HFF-Myc (cell line): ENCODE measurements at regions not wholly inside any gene's neighbourhood (a gene's known extent, or its start where the extent isn't known, plus 50 kb on each side); places are given as distances from the start of the nearest gene placed in this dataset.

ENCODE experiments used
- DNase-seq: peaks from one replicate; pipeline ENCODE4 v3.0.0-alpha.2; 2011; ENCODE audit warnings: low read depth; ENCODE audit errors: extremely low read depth
- H3K4me3 ChIP-seq: replicated peaks from 2 replicates; pipeline ENCODE4 v1.5.1; 2011; ENCODE audit warnings: low read depth, mild to moderate bottlenecking, control low read depth, low read length
- TF ChIP-seq, protein P1 (sequence below): IDR thresholded peaks from 2 replicates; pipeline ENCODE4 v1.5.1; 2012; ENCODE audit warnings: mild to moderate bottlenecking, low read depth, low read length, control low read depth; ENCODE audit errors: missing control alignments

DNA sequence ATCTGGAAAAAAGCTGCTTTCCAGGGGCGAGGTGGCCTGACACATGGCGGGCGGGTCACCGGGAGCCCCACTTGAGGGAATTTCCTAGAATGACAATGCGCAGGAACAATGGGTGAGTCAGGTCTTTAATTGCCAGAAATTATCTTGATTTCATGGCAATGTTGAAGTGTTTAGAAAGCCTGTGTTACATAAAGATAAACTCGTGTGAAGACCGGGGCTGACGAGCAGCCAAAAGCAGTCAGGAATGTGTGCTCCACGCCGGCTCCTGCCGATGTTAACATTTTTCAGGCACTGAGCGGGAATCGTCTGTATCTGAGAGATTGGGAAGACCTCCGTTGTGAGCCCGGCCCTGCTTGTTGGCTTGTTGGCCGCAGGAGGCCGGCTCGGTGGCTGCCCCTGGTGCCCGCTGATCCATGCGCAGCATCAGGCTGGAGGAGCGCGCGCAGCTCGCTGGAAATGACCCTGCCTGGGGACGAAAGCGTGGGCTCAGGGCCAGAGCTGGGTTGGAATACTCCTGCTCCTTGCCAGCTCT lies 353.1 kb downstream of the FOXL1 start:
- H3K4me3 ChIP-seq: no peak overlapping the region
- TF ChIP-seq, protein P1, sequence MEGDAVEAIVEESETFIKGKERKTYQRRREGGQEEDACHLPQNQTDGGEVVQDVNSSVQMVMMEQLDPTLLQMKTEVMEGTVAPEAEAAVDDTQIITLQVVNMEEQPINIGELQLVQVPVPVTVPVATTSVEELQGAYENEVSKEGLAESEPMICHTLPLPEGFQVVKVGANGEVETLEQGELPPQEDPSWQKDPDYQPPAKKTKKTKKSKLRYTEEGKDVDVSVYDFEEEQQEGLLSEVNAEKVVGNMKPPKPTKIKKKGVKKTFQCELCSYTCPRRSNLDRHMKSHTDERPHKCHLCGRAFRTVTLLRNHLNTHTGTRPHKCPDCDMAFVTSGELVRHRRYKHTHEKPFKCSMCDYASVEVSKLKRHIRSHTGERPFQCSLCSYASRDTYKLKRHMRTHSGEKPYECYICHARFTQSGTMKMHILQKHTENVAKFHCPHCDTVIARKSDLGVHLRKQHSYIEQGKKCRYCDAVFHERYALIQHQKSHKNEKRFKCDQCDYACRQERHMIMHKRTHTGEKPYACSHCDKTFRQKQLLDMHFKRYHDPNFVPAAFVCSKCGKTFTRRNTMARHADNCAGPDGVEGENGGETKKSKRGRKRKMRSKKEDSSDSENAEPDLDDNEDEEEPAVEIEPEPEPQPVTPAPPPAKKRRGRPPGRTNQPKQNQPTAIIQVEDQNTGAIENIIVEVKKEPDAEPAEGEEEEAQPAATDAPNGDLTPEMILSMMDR: no peak
- no peak for DNase-seq

DNA sequence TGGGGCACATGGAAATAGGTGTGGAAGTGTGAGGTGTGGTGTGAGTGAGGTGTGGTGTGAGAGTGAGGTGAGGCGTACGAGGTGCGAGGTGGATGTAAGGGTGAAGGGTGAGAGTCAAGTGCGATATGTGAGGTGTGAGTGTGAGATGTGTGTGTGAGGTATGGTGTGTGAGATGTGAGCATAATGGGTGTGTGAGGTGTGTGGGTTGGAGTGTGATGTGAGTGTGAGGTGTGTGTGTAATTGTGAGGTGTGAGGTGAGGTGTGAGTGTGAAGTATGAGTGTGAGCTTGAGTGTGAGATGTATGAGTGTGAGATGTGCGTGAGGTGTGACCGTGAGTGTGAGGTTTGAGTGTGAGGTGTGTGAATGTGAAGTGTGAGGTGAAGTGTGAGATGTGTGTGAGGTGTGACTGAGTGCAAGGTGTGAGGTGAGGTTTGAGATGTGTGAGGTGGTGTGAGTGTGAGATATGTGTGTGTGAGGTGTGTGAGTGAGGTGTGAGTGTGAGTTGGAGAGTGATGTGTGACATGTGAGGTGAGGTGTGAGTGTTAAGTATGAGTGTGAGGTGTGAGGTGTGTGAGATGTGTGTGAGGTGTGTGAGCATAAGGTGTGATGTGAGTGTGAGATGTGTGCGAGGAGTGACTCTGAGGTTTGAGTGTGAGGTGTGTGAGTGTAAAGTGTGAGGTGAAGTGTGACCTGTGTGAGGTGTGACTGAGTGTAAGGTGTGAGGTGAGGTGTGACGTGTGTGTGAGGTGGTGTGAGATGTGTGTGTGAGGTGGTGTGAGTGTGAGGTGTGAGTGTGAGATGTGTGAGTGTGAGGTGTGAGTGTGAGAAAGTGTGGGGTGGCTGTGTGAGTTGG lies 354.0 kb downstream of the FOXL1 start:
- TF ChIP-seq, protein P1: no peak
- H3K4me3 ChIP-seq: no peak overlapping the region
- no peak for DNase-seq

DNA sequence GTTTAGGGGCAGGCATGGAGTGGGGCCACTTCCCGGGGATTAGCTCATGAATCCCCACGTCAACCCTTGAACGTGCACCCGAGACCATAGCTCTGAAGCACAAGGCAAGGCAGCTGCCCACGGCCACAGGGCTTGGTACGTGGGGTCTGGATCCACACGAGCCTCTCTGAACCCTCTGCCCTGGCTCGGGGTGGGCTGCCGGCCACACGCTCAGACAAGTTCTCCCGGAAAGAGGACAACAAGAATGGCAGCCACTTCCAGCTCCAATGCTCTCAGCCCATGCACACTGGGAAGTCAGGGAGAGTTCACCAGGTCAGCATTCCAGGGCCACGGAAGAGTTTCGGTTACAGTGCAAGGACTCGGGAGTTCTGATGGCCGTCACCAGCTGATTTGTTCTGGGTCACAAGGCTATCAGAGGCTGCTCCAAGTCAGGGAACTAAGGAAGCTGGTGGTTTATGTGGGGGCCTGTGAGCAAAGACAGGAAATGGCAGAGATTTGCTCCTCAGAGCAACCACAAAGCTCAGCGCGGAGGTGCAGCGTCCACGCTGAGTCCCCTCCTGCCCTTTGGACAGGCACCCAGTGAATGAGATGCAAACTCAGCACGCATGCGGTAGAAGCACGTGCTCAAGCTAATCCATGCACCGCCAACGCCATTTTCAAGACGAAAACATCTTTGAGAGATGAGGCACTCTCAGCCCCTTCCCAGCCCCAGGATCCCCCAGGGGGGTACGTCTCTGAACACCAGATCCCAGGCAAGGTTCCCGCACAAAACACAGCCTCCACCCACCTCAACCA lies 356.4 kb downstream of the FOXL1 start:
- TF ChIP-seq, protein P1: no peak
- H3K4me3 ChIP-seq: no peak overlapping the region
- no peak for DNase-seq

DNA sequence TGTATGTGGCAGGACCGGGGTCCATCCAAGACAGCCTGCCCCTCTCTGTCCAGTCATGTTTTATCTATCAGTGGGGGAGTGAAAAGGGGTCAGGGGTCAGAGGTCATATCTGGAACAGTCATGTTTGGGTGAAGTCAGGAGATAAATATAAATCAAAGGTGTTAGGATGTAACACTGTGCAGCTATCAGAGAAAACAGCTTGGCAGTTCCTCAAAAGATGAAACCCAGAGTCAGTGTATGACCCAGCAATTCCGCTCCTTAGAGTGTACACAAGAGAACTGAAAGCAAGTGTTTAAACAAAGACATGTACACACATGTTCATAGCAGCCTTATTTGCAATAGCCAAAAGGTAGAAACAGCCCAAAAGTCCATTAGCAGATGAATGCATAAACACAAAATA lies 361.3 kb downstream of the FOXL1 start:
- no peak overlapping the region for H3K4me3 ChIP-seq
- DNase-seq: no peak
- TF ChIP-seq, protein P1: no peak

DNA sequence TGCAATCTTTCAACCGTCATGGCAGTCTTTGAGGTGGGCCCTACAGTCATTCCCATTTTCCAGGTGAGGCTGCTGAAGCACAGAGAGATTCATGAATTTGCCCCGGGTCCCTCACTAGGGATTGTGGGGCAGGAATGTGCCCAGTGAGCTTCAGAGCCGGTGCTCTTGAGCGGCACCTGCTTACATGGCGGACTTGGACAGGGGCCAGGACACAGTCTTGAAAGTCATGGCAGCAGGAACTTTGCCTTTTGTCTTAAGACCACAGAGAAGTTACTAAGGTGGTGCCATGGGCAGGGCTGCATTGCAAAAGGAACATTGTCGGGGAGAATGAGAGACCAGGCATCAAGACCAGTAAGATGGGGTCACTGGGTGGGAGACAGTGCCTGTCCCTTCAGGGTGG lies 363.4 kb downstream of the FOXL1 start:
- no peak overlapping the region for H3K4me3 ChIP-seq
- TF ChIP-seq, protein P1: no peak
- DNase-seq: no peak

DNA sequence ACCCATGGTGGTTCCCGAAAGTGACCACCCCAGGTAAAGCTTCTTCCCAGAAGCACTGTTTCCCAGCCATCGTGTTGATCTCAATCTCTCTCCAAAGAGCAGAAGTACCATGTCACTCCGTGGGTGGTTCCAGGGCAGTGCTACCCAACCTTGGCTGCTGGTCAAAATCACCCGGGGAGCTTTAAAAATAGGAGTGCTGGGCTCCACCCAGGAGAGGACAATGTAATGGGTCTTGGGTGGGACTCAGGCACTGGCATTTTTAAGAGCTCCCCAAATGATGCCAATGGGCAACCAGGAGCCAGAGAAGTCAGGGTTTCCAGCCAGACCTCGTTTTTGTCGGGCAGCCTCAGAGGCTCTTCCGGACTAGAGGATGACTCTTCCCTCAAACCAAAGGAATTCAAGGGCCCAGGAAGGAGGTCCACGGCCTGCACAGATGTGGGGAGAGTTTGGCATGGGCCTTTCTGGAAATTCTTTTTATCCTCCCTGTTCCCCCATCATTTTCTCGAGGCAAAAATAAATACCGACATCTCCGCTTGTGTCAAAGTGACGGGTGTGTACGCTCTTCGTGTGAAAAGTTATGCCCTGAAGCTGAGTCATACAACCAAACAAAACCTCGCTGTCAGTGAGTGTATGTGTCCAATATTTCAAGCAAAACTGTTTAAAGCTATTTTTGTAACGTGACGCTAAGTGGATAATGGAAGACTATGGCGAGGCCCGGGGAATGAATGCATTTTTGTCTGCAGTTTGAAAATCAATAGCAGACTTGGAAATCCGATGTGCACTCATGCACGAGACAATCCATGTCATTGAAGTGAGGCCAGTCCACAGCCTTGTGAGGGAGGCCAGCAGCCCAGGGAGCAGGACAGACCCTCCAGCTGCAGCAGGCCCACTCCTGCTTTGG lies 364.1 kb downstream of the FOXL1 start:
- peak; percentile 33 for DNase-seq
- H3K4me3 ChIP-seq: no peak overlapping the region
- TF ChIP-seq, protein P1: no peak
